ENCODE measurements at regions not wholly inside any gene's neighbourhood (a gene's known extent, or its start where the extent isn't known, plus 50 kb on each side); places are given as distances from the start of the nearest gene placed in this dataset.

DNA sequence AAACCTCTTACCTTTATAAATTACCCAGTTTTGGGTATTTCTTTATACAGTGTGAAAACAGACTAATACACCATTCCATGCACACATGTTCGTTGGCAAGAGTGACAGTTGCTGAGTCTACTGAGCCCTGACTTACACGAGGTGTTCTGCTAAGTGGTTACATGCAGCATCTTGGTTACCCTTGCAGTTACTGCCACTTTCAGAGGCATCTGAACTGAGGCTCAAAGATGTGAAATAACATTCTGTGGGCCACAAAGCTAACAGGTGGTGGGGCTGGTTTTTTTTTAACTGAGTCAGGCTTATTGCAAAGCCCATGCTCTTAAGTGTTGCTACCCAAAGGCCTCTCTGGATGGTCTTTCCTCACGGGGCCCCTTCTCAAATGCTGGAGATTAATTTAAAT is 54.4 kb upstream of the GTSF1L start:
- TF ChIP-seq, protein P1, sequence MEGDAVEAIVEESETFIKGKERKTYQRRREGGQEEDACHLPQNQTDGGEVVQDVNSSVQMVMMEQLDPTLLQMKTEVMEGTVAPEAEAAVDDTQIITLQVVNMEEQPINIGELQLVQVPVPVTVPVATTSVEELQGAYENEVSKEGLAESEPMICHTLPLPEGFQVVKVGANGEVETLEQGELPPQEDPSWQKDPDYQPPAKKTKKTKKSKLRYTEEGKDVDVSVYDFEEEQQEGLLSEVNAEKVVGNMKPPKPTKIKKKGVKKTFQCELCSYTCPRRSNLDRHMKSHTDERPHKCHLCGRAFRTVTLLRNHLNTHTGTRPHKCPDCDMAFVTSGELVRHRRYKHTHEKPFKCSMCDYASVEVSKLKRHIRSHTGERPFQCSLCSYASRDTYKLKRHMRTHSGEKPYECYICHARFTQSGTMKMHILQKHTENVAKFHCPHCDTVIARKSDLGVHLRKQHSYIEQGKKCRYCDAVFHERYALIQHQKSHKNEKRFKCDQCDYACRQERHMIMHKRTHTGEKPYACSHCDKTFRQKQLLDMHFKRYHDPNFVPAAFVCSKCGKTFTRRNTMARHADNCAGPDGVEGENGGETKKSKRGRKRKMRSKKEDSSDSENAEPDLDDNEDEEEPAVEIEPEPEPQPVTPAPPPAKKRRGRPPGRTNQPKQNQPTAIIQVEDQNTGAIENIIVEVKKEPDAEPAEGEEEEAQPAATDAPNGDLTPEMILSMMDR (IDR thresholded peaks at IDR 0.05), result no peak
- no peak for TF ChIP-seq POLR2AphosphoS5 (IDR thresholded peaks at IDR 0.05)
- TF ChIP-seq POLR2A (IDR thresholded peaks at IDR 0.05), result no peak

All from upper lobe of left lung (tissue), 4 donors.